Activated CD4-positive, alpha-beta memory T cell treated with anti-CD3 and anti-CD28 coated beads, Interleukin-2, amount 10 ng/mL, durations not matched to agents 7 days and 5 days (primary cell): ENCODE measurements at regions not wholly inside any gene's neighbourhood (a gene's known extent, or its start where the extent isn't known, plus 50 kb on each side); places are given as distances from the start of the nearest gene placed in this dataset.
"Not testable (repeated sequence)": the region's sequence is repeated elsewhere in the genome, so short reads cannot be mapped to it uniquely, and the experiment has no call there.

Source experiments
- CTCF ChIA-PET: fragments of 350-600 bp; sonication (Branson Sonifier 250); formaldehyde crosslinking; loops from one replicate; lab custom pipeline; 2021; ENCODE audit warnings: antibody characterized with exemption, inconsistent platforms; lab: Charles Lee
- POLR2A ChIA-PET: fragments of 350-600 bp; sonication (Branson Sonifier 250); formaldehyde crosslinking; loops from one replicate; lab custom pipeline; 2021; ENCODE audit warnings: antibody characterized with exemption; lab: Charles Lee
- DNase-seq: peaks from one replicate; pipeline ENCODE4 v3.0.0-alpha.2; 2020
- H3K27ac Mint-ChIP-seq: one replicate; pipeline ENCODE4 v1.8.0; 2021; ENCODE audit warnings: mild to moderate bottlenecking, mixed read lengths
- H3K27me3 Mint-ChIP-seq: one replicate; pipeline ENCODE4 v1.8.0; 2021; ENCODE audit warnings: mixed read lengths
- H3K36me3 Mint-ChIP-seq: one replicate; pipeline ENCODE4 v1.8.0; 2021; ENCODE audit warnings: low read depth, mixed read lengths
- H3K4me1 Mint-ChIP-seq: one replicate; pipeline ENCODE4 v1.8.0; 2021; ENCODE audit warnings: mixed read lengths
- H3K4me3 Mint-ChIP-seq: one replicate; pipeline ENCODE4 v1.8.0; 2021; ENCODE audit warnings: mild to moderate bottlenecking, mixed read lengths
- H3K9me3 Mint-ChIP-seq: one replicate; pipeline ENCODE4 v1.8.0; 2021; ENCODE audit warnings: mixed read lengths

- Mint-ChIP-seq H3K4me3 (no peak overlapping the region), H3K9me3 (no peaks in the 10 kb centered on the region), H3K27ac (no peak overlapping the region), H3K27me3 (no peaks in the 10 kb centered on the region), H3K4me1 (peaks cover 3% of the 10 kb centered on the region), H3K36me3 (no peaks in the 10 kb centered on the region)
- ChIA-PET CTCF (interaction anchor here (1.2 kb wide), 2 partner anchors 16 to 167 kb away, joined by 3 to 5 read pairs; no protein-coding TSS in a partner anchor), POLR2A (no interaction called here)
- no peak for DNase-seq
These were observed 171.1 kb upstream of the CXCL13 start for GRCh38 chr4:77434299-77435092.

GRCh38 chr4:77437079-77437478 is 168.5 kb upstream of the CXCL13 start:
- POLR2A ChIA-PET, result no interaction called here
- no peak for DNase-seq

GRCh38 chr4:77438549-77438948 is 167.1 kb upstream of the CXCL13 start:
- Mint-ChIP-seq H3K36me3 (no peaks in the 10 kb centered on the region), H3K27me3 (no peaks in the 10 kb centered on the region), H3K4me3 (no peak overlapping the region), H3K4me1 (no peaks in the 10 kb centered on the region), H3K27ac (no peak overlapping the region), H3K9me3 (no peaks in the 10 kb centered on the region)
- DNase-seq, result no peak
- POLR2A ChIA-PET, result no interaction called here
- CTCF ChIA-PET, result no interaction called here

More at GRCh38 chr4:77437079-77437478, 168.5 kb upstream of the CXCL13 start:
- Mint-ChIP-seq H3K27ac (no peak overlapping the region), H3K36me3 (no peaks in the 10 kb centered on the region), H3K4me1 (peaks cover 3% of the 10 kb centered on the region), H3K4me3 (no peak overlapping the region), H3K9me3 (no peaks in the 10 kb centered on the region), H3K27me3 (no peaks in the 10 kb centered on the region)
- CTCF ChIA-PET, result no interaction called here

GRCh38 chr4:77443941-77444340 is 161.7 kb upstream of the CXCL13 start:
- H3K27ac Mint-ChIP-seq, result no peak overlapping the region
- no peaks in the 10 kb centered on the region for H3K9me3 Mint-ChIP-seq
- no peak for DNase-seq
- ChIA-PET CTCF (interaction anchor here (0.9 to 1.2 kb wide), 2 partner anchors 11 to 157 kb away, joined by 3 to 5 read pairs; no protein-coding TSS in a partner anchor), POLR2A (no interaction called here)
- H3K36me3 Mint-ChIP-seq, result no peaks in the 10 kb centered on the region
- peaks cover 5% of the 10 kb centered on the region for H3K27me3 Mint-ChIP-seq
- no peaks in the 10 kb centered on the region for H3K4me1 Mint-ChIP-seq
- H3K4me3 Mint-ChIP-seq, result no peak overlapping the region

GRCh38 chr4:77445823-77446222 is 159.8 kb upstream of the CXCL13 start:
- H3K9me3 Mint-ChIP-seq, result no peaks in the 10 kb centered on the region
- DNase-seq, result no peak
- H3K36me3 Mint-ChIP-seq, result no peaks in the 10 kb centered on the region
- ChIA-PET POLR2A (no interaction called here), CTCF (no interaction called here)
- peaks cover 6% of the 10 kb centered on the region for H3K27me3 Mint-ChIP-seq
- H3K27ac Mint-ChIP-seq, result no peak overlapping the region
- H3K4me1 Mint-ChIP-seq, result no peaks in the 10 kb centered on the region
- no peak overlapping the region for H3K4me3 Mint-ChIP-seq

- Mint-ChIP-seq H3K4me1 (no peaks in the 10 kb centered on the region), H3K9me3 (no peaks in the 10 kb centered on the region), H3K36me3 (no peaks in the 10 kb centered on the region), H3K27ac (no peak overlapping the region), H3K4me3 (no peak overlapping the region), H3K27me3 (peaks cover 8% of the 10 kb centered on the region)
- CTCF ChIA-PET, result no interaction called here
- no peak for DNase-seq
- POLR2A ChIA-PET, result no interaction called here
These were observed 159.0 kb upstream of the CXCL13 start for GRCh38 chr4:77446601-77447000.

GRCh38 chr4:77449171-77449570 is 156.4 kb upstream of the CXCL13 start:
- H3K27ac Mint-ChIP-seq, result no peak overlapping the region
- no peaks in the 10 kb centered on the region for H3K36me3 Mint-ChIP-seq
- H3K9me3 Mint-ChIP-seq, result no peaks in the 10 kb centered on the region
- H3K4me1 Mint-ChIP-seq, result no peaks in the 10 kb centered on the region
- H3K4me3 Mint-ChIP-seq, result no peak overlapping the region
- POLR2A ChIA-PET, result no interaction called here
- DNase-seq, result no peak
- CTCF ChIA-PET, result no interaction called here
- H3K27me3 Mint-ChIP-seq, result peaks cover 8% of the 10 kb centered on the region

- H3K4me1 Mint-ChIP-seq, result no peaks in the 10 kb centered on the region
- H3K4me3 Mint-ChIP-seq, result no peak overlapping the region
- H3K27me3 Mint-ChIP-seq, result peaks cover 8% of the 10 kb centered on the region
- no peaks in the 10 kb centered on the region for H3K9me3 Mint-ChIP-seq
- POLR2A ChIA-PET, result no interaction called here
- CTCF ChIA-PET, result interaction anchor here (0.5 kb wide), 1 partner anchor 681 kb away, joined by 3 read pairs; no protein-coding TSS in a partner anchor
- H3K27ac Mint-ChIP-seq, result no peak overlapping the region
- H3K36me3 Mint-ChIP-seq, result no peaks in the 10 kb centered on the region
- no peak for DNase-seq
These were observed 155.6 kb upstream of the CXCL13 start for GRCh38 chr4:77450006-77450405.

- H3K4me3 Mint-ChIP-seq, result no peak overlapping the region
- H3K9me3 Mint-ChIP-seq, result no peaks in the 10 kb centered on the region
- no peaks in the 10 kb centered on the region for H3K36me3 Mint-ChIP-seq
- CTCF ChIA-PET, result interaction anchor here (1.0 kb wide), 1 partner anchor 14 kb away, joined by 3 read pairs; no protein-coding TSS in a partner anchor
- no peak for DNase-seq
- peaks cover 2% of the 10 kb centered on the region for H3K27me3 Mint-ChIP-seq
- H3K27ac Mint-ChIP-seq, result no peak overlapping the region
- no peaks in the 10 kb centered on the region for H3K4me1 Mint-ChIP-seq
- POLR2A ChIA-PET, result no interaction called here
These were observed 154.1 kb upstream of the CXCL13 start for GRCh38 chr4:77451530-77451929.

- DNase-seq, CTCF ChIA-PET, H3K27ac Mint-ChIP-seq, H3K27me3 Mint-ChIP-seq, H3K4me1 Mint-ChIP-seq, POLR2A ChIA-PET, H3K9me3 Mint-ChIP-seq, H3K4me3 Mint-ChIP-seq, H3K36me3 Mint-ChIP-seq: not testable (repeated sequence)
These were observed 153.5 kb upstream of the CXCL13 start for GRCh38 chr4:77452117-77452516.

GRCh38 chr4:77453911-77454310 is 151.7 kb upstream of the CXCL13 start:
- Mint-ChIP-seq H3K36me3 (no peaks in the 10 kb centered on the region), H3K9me3 (no peaks in the 10 kb centered on the region), H3K4me3 (no peak overlapping the region), H3K27me3 (peaks cover 2% of the 10 kb centered on the region), H3K27ac (no peak overlapping the region), H3K4me1 (no peaks in the 10 kb centered on the region)
- DNase-seq, result no peak
- POLR2A ChIA-PET, result no interaction called here
- CTCF ChIA-PET, result no interaction called here

GRCh38 chr4:77454858-77455257 is 150.8 kb upstream of the CXCL13 start:
- Mint-ChIP-seq H3K27me3 (peaks cover 2% of the 10 kb centered on the region), H3K36me3 (no peaks in the 10 kb centered on the region)
- CTCF ChIA-PET, result no interaction called here

GRCh38 chr4:77464100-77464499 is 141.5 kb upstream of the CXCL13 start:
- H3K4me1 Mint-ChIP-seq, H3K27ac Mint-ChIP-seq, DNase-seq, H3K4me3 Mint-ChIP-seq, H3K36me3 Mint-ChIP-seq, POLR2A ChIA-PET, H3K9me3 Mint-ChIP-seq: not testable (repeated sequence)
- CTCF ChIA-PET, result interaction anchor here (1.1 to 3.2 kb wide), 2 partner anchors 137 to 145 kb away, joined by 3 to 20 read pairs; no protein-coding TSS in a partner anchor
- peaks cover 13% of the 10 kb centered on the region for H3K27me3 Mint-ChIP-seq

More at GRCh38 chr4:77454858-77455257, 150.8 kb upstream of the CXCL13 start:
- DNase-seq, result no peak
- no peaks in the 10 kb centered on the region for H3K4me1 Mint-ChIP-seq
- no peaks in the 10 kb centered on the region for H3K9me3 Mint-ChIP-seq
- no peak overlapping the region for H3K27ac Mint-ChIP-seq
- POLR2A ChIA-PET, result no interaction called here
- H3K4me3 Mint-ChIP-seq, result no peak overlapping the region
